Sigmoid colon (tissue), 6 donors: ENCODE measurements at regions not wholly inside any gene's neighbourhood (a gene's known extent, or its start where the extent isn't known, plus 50 kb on each side); places are given as distances from the start of the nearest gene placed in this dataset.

Source experiments
- DNase-seq: peaks from one replicate; pipeline ENCODE4 v3.0.0-alpha.2; 2019
- H3K27ac ChIP-seq, 4 donors: fragments of 200-600 bp; sonication (generic); one replicate each; pipeline ENCODE4 v1.5.1; 2016 to 2019; ENCODE audit warnings: mild to moderate bottlenecking in 1 of 4
- H3K27me3 ChIP-seq, 3 donors: fragments of 200-600 bp; sonication (generic); one replicate each; pipeline ENCODE4 v1.5.1; 2019; ENCODE audit warnings: mild to moderate bottlenecking in 1 of 3
- H3K36me3 ChIP-seq, 4 donors: fragments of 200-600 bp; sonication (generic); one replicate each; pipeline ENCODE4 v1.5.1; 2016 to 2019
- H3K4me1 ChIP-seq, 4 donors: fragments of 200-600 bp; sonication (generic); one replicate each; pipeline ENCODE4 v1.5.1; 2017 to 2019
- H3K4me3 ChIP-seq, 4 donors: fragments of 200-600 bp; sonication (generic); one replicate each; pipeline ENCODE4 v1.5.1; 2017 to 2019; ENCODE audit warnings: mild to moderate bottlenecking in 2 of 4, moderate library complexity in 1 of 4
- H3K9me3 ChIP-seq, 4 donors: fragments of 200-600 bp in 3 of 4; sonication (generic) in 3 of 4; one replicate each; pipeline versions ENCODE4 v1.5.1 to v1.6.1; 2013 to 2019
- EP300 ChIP-seq, 4 donors: sonication (generic); formaldehyde crosslinking; IDR thresholded peaks; one replicate each; pipeline ENCODE4 v1.6.1; 2017; ENCODE audit warnings: antibody characterized with exemption in 4 of 4
- POLR2A ChIP-seq, 2 donors: fragments of 450-650 bp; IDR thresholded peaks; one replicate each; pipeline ENCODE4 v1.6.1; 2016; ENCODE audit warnings: antibody characterized with exemption in 2 of 2, mild to moderate bottlenecking in 2 of 2, moderate library complexity in 2 of 2
- POLR2AphosphoS5 ChIP-seq, 4 donors: sonication (generic); formaldehyde crosslinking; IDR thresholded peaks; one replicate each; pipeline ENCODE4 v1.6.1; 2017; ENCODE audit warnings: antibody characterized with exemption in 4 of 4
- WGBS, 2 donors: extraction: QIAGEN DNeasy Blood & Tissue Kit; methylation state at CpG; one replicate each; pipeline ENCODE4 v1.1.7; 2013; 5-methylcytosine and 5-hydroxymethylcytosine counted together
- intact Hi-C: fragments of 100-400 bp; cut with DNase I; formaldehyde crosslinking; loops from one replicate; pipeline ENCODE4 v1.15.1; 2023
- TF ChIP-seq, protein P1 (sequence below), 4 experiments: fragments of 450-650 bp in 3 of 4; fragments of 200-600 bp in 1 of 4; IDR thresholded peaks; one replicate each; pipeline ENCODE4 v1.5.1; 2016 to 2019; ENCODE audit warnings: antibody characterized with exemption in 4 of 4, mild to moderate bottlenecking in 3 of 4, moderate library complexity in 2 of 4
- donor health status: healthy with polysubstance abuse.
- donor health status: healthy.

- 62 to 70% methylated on average over 8 of the region's 8 CpGs for WGBS, 2 donors
- DNase-seq = no peak
- no peak overlapping the region for H3K4me3 ChIP-seq
- TF ChIP-seq, protein P1, sequence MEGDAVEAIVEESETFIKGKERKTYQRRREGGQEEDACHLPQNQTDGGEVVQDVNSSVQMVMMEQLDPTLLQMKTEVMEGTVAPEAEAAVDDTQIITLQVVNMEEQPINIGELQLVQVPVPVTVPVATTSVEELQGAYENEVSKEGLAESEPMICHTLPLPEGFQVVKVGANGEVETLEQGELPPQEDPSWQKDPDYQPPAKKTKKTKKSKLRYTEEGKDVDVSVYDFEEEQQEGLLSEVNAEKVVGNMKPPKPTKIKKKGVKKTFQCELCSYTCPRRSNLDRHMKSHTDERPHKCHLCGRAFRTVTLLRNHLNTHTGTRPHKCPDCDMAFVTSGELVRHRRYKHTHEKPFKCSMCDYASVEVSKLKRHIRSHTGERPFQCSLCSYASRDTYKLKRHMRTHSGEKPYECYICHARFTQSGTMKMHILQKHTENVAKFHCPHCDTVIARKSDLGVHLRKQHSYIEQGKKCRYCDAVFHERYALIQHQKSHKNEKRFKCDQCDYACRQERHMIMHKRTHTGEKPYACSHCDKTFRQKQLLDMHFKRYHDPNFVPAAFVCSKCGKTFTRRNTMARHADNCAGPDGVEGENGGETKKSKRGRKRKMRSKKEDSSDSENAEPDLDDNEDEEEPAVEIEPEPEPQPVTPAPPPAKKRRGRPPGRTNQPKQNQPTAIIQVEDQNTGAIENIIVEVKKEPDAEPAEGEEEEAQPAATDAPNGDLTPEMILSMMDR (IDR thresholded peaks at IDR 0.05) = no peak
- no peak for TF ChIP-seq POLR2AphosphoS5 (IDR thresholded peaks at IDR 0.05)
- no peak for TF ChIP-seq POLR2A (IDR thresholded peaks at IDR 0.05)
- no peak for TF ChIP-seq EP300 (IDR thresholded peaks at IDR 0.05)
- H3K4me1 ChIP-seq = no peaks in the 10 kb centered on the region
- peaks cover 0 to 6% (median 0%) of the 10 kb centered on the region in 4 donors for H3K9me3 ChIP-seq
- no peaks in the 10 kb centered on the region for H3K27me3 ChIP-seq
- intact Hi-C loops = no loop called here
- H3K36me3 ChIP-seq = no peaks in the 10 kb centered on the region
- no peak overlapping the region for H3K27ac ChIP-seq
Observed at GRCh38 chr20:48015141-48015910, 230.0 kb upstream of the SULF2 start.

DNA sequence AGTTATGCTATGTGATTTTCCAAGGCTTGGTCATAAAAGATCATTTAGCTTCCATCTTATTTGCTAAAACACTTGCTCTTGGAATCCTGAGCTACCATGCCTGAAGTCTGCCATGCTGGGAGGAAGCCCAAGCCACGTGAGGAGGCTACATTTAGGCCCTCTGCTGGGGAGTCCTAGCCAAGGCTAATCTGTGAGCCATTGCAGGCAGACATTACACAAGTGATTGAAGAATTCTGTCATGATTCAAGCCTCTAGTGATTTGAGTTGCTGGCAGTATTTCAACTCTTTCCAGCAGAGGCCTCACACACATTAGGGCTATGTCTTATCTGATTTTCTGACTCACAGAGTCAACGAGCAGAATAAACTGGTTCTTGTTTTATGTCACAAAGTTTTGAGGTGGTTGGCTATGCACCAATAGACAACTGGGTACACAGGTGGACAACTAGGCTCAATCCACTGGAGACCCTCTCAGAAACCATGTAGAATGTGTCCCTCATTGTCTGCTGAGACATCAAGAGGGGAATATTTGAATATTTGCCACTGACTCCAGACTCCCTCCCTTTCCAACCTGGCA, 227.2 kb upstream of the SULF2 start:
- no peak for DNase-seq
- intact Hi-C loops = no loop called here
- Histone ChIP-seq H3K27ac (no peak overlapping the region), H3K27me3 (no peaks in the 10 kb centered on the region), H3K36me3 (no peaks in the 10 kb centered on the region), H3K9me3 (peaks cover 0 to 6% (median 0%) of the 10 kb centered on the region in 4 donors), H3K4me3 (no peak overlapping the region), H3K4me1 (peaks cover 0 to 6% (median 0%) of the 10 kb centered on the region in 4 donors)
- 12 to 51% methylated on average over 2 of the region's 2 CpGs for WGBS, 2 donors
- no peak for TF ChIP-seq POLR2AphosphoS5 (IDR thresholded peaks at IDR 0.05)
- no peak for TF ChIP-seq EP300 (IDR thresholded peaks at IDR 0.05)
- TF ChIP-seq, protein P1 (IDR thresholded peaks at IDR 0.05) = no peak
- TF ChIP-seq POLR2A (IDR thresholded peaks at IDR 0.05) = no peak

- Histone ChIP-seq H3K27ac (no peak overlapping the region), H3K27me3 (no peaks in the 10 kb centered on the region), H3K4me3 (no peak overlapping the region), H3K4me1 (peaks cover 0 to 6% (median 0%) of the 10 kb centered on the region in 4 donors), H3K36me3 (no peaks in the 10 kb centered on the region), H3K9me3 (peaks cover 0 to 6% (median 0%) of the 10 kb centered on the region in 4 donors)
- no peak for DNase-seq
- intact Hi-C loops = no loop called here
- TF ChIP-seq POLR2A (IDR thresholded peaks at IDR 0.05) = no peak
- no peak for TF ChIP-seq EP300 (IDR thresholded peaks at IDR 0.05)
- TF ChIP-seq, protein P1 (IDR thresholded peaks at IDR 0.05) = no peak
- WGBS, 2 donors = 95 to 98% methylated on average over 2 of the region's 2 CpGs
Observed at GRCh38 chr20:48011025-48011424, 225.7 kb upstream of the SULF2 start.

GRCh38 chr20:48010623-48011022, 225.3 kb upstream of the SULF2 start:
- Histone ChIP-seq H3K27me3 (peaks cover 0 to 4% (median 0%) of the 10 kb centered on the region in 3 donors), H3K4me1 (peaks cover 0 to 6% (median 0%) of the 10 kb centered on the region in 4 donors), H3K4me3 (no peak overlapping the region), H3K36me3 (no peaks in the 10 kb centered on the region), H3K27ac (no peak overlapping the region), H3K9me3 (peaks cover 0 to 6% (median 0%) of the 10 kb centered on the region in 4 donors)
- 93 to 95% methylated on average over 3 of the region's 3 CpGs for WGBS, 2 donors
- no peak for TF ChIP-seq POLR2A (IDR thresholded peaks at IDR 0.05)
- no peak for TF ChIP-seq EP300 (IDR thresholded peaks at IDR 0.05)
- TF ChIP-seq, protein P1 (IDR thresholded peaks at IDR 0.05) = no peak
- TF ChIP-seq POLR2AphosphoS5 (IDR thresholded peaks at IDR 0.05) = no peak
- intact Hi-C loops = no loop called here
- DNase-seq = no peak
